ENCODE measurements at regions not wholly inside any gene's neighbourhood (a gene's known extent, or its start where the extent isn't known, plus 50 kb on each side); places are given as distances from the start of the nearest gene placed in this dataset.

GRCh38 chr12:85600841-85601240, 235.4 kb downstream of the RASSF9 start:
- Histone ChIP-seq H4K20me1 (ENCODE audit: low read depth) (no peaks in the 10 kb centered on the region), H2AFZ (replicated peaks) (no peak overlapping the region), H3K4me2 (no peak overlapping the region), H3K36me3 (no peaks in the 10 kb centered on the region), H3K4me3 (no peak overlapping the region), H3K4me1 (no peaks in the 10 kb centered on the region), H3K9ac (no peak overlapping the region), H3K27me3 (no peaks in the 10 kb centered on the region), H3F3A (ENCODE audit: low read depth) (no peaks in the 10 kb centered on the region), H3K27ac (no peak overlapping the region), H3K79me2 (ENCODE audit: low read depth) (no peaks in the 10 kb centered on the region), H3K9me3 (ENCODE audit: low read depth) (no peaks in the 10 kb centered on the region)
- TF ChIP-seq EZH2 (IDR thresholded peaks at IDR 0.05) (no peak), EZH2phosphoT487 (IDR thresholded peaks at IDR 0.05) (no peak)
- TF ChIP-seq, protein P1, sequence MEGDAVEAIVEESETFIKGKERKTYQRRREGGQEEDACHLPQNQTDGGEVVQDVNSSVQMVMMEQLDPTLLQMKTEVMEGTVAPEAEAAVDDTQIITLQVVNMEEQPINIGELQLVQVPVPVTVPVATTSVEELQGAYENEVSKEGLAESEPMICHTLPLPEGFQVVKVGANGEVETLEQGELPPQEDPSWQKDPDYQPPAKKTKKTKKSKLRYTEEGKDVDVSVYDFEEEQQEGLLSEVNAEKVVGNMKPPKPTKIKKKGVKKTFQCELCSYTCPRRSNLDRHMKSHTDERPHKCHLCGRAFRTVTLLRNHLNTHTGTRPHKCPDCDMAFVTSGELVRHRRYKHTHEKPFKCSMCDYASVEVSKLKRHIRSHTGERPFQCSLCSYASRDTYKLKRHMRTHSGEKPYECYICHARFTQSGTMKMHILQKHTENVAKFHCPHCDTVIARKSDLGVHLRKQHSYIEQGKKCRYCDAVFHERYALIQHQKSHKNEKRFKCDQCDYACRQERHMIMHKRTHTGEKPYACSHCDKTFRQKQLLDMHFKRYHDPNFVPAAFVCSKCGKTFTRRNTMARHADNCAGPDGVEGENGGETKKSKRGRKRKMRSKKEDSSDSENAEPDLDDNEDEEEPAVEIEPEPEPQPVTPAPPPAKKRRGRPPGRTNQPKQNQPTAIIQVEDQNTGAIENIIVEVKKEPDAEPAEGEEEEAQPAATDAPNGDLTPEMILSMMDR (IDR thresholded peaks at IDR 0.05) = no peak
- Mint-ChIP-seq H3K36me3 (no peaks in the 10 kb centered on the region), H3K27ac (no peak overlapping the region), H3K27me3 (ENCODE audit: insufficient read depth, low read depth) (no peaks in the 10 kb centered on the region), H3K4me3 (no peak overlapping the region), H3K4me1 (no peaks in the 10 kb centered on the region), H3K9me3 (no peaks in the 10 kb centered on the region)
- no peak for DNase-seq (ENCODE audit: low spot score)

DNA sequence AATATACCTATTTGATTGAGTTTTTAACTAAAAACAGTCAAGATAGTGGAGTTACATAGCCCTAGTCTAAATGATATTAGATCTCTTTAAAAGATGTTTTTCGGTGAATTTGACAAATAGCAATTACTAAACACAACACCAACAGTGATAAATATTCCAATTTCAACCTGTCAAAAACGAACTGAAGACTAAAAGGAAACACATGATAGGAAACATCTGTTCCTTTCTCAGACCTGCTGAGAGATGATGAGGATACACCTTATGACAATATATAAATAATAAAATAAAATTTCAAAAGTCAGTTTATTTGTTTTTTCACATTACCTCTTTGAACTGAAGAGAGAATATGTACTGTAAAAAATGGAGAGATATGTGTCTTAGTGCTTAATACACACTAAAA, 232.7 kb downstream of the RASSF9 start:
- H4K20me1 ChIP-seq (ENCODE audit: low read depth) = no peaks in the 10 kb centered on the region
- H3K36me3 Mint-ChIP-seq = no peaks in the 10 kb centered on the region
- H3K79me2 ChIP-seq (ENCODE audit: low read depth) = no peaks in the 10 kb centered on the region
- H3K9me3 ChIP-seq (ENCODE audit: low read depth) = no peaks in the 10 kb centered on the region
- no peak overlapping the region for H3K27ac ChIP-seq
- no peak overlapping the region for H3K4me3 Mint-ChIP-seq
- H3F3A ChIP-seq (ENCODE audit: low read depth) = no peaks in the 10 kb centered on the region
- H3K4me1 Mint-ChIP-seq = no peaks in the 10 kb centered on the region
- H3K9ac ChIP-seq = no peak overlapping the region
- H3K4me2 ChIP-seq = no peak overlapping the region
- no peak overlapping the region for H3K4me3 ChIP-seq
- no peak overlapping the region for H2AFZ ChIP-seq (replicated peaks)
- DNase-seq (ENCODE audit: low spot score) = no peak
- no peaks in the 10 kb centered on the region for H3K9me3 Mint-ChIP-seq
- H3K27me3 Mint-ChIP-seq (ENCODE audit: insufficient read depth, low read depth) = no peaks in the 10 kb centered on the region
- no peaks in the 10 kb centered on the region for H3K27me3 ChIP-seq
- H3K36me3 ChIP-seq = no peaks in the 10 kb centered on the region
- TF ChIP-seq, protein P1 (IDR thresholded peaks at IDR 0.05) = no peak
- TF ChIP-seq EZH2phosphoT487 (IDR thresholded peaks at IDR 0.05) (no peak), EZH2 (IDR thresholded peaks at IDR 0.05) (no peak)
- no peak overlapping the region for H3K27ac Mint-ChIP-seq
- H3K4me1 ChIP-seq = no peaks in the 10 kb centered on the region

- H3K4me3 ChIP-seq = no peak overlapping the region
- no peaks in the 10 kb centered on the region for H4K20me1 ChIP-seq (ENCODE audit: low read depth)
- Mint-ChIP-seq H3K27ac (no peak overlapping the region), H3K9me3 (no peaks in the 10 kb centered on the region), H3K36me3 (no peaks in the 10 kb centered on the region), H3K4me3 (no peak overlapping the region), H3K4me1 (no peaks in the 10 kb centered on the region), H3K27me3 (ENCODE audit: insufficient read depth, low read depth) (no peaks in the 10 kb centered on the region)
- H3F3A ChIP-seq (ENCODE audit: low read depth) = no peaks in the 10 kb centered on the region
- no peak overlapping the region for H3K4me2 ChIP-seq
- TF ChIP-seq EZH2phosphoT487 (IDR thresholded peaks at IDR 0.05) = no peak
- TF ChIP-seq EZH2 (IDR thresholded peaks at IDR 0.05) = no peak
- TF ChIP-seq, protein P1 (IDR thresholded peaks at IDR 0.05) = no peak
- H3K9me3 ChIP-seq (ENCODE audit: low read depth) = no peaks in the 10 kb centered on the region
- no peaks in the 10 kb centered on the region for H3K27me3 ChIP-seq
- no peak overlapping the region for H3K9ac ChIP-seq
- H3K27ac ChIP-seq = no peak overlapping the region
- no peak overlapping the region for H2AFZ ChIP-seq (replicated peaks)
- no peaks in the 10 kb centered on the region for H3K36me3 ChIP-seq
- H3K79me2 ChIP-seq (ENCODE audit: low read depth) = no peaks in the 10 kb centered on the region
- H3K4me1 ChIP-seq = no peaks in the 10 kb centered on the region
- no peak for DNase-seq (ENCODE audit: low spot score)
Measured at GRCh38 chr12:85606455-85606854, 229.8 kb downstream of the RASSF9 start.

DNA sequence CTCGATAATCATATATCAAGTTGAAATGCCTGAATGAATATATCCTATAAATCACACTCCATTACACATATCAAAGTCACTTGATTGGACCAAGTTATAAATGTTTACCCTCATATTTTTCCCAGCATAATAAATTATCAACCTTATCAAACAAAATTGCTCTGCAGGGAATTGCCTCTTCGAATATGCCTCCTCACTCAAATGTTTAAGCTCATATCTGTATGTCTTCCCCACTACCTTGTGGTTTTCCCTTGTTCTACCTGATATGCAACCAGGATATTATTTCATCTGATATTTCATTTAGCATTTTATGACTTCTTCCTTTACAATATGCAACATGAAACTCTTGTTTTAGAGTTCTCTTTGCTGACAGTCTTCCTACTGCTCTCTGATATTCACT, 226.4 kb downstream of the RASSF9 start:
- H3K36me3 ChIP-seq = no peaks in the 10 kb centered on the region
- H4K20me1 ChIP-seq (ENCODE audit: low read depth) = no peaks in the 10 kb centered on the region
- H3K27ac Mint-ChIP-seq = no peak overlapping the region
- H2AFZ ChIP-seq (replicated peaks) = no peak overlapping the region
- no peak for DNase-seq (ENCODE audit: low spot score)
- H3K27ac ChIP-seq = no peak overlapping the region
- peaks cover 9% of the 10 kb centered on the region for H3K9me3 ChIP-seq (ENCODE audit: low read depth)
- no peaks in the 10 kb centered on the region for H3K4me1 ChIP-seq
- no peaks in the 10 kb centered on the region for H3K27me3 Mint-ChIP-seq (ENCODE audit: insufficient read depth, low read depth)
- H3K9me3 Mint-ChIP-seq = no peaks in the 10 kb centered on the region
- H3K4me3 ChIP-seq = no peak overlapping the region
- no peaks in the 10 kb centered on the region for H3K4me1 Mint-ChIP-seq
- no peaks in the 10 kb centered on the region for H3K27me3 ChIP-seq
- no peaks in the 10 kb centered on the region for H3K36me3 Mint-ChIP-seq
- TF ChIP-seq, protein P1 (IDR thresholded peaks at IDR 0.05) = no peak
- TF ChIP-seq EZH2phosphoT487 (IDR thresholded peaks at IDR 0.05) (no peak), EZH2 (IDR thresholded peaks at IDR 0.05) (no peak)
- no peaks in the 10 kb centered on the region for H3F3A ChIP-seq (ENCODE audit: low read depth)
- H3K4me2 ChIP-seq = no peak overlapping the region
- no peaks in the 10 kb centered on the region for H3K79me2 ChIP-seq (ENCODE audit: low read depth)
- H3K9ac ChIP-seq = no peak overlapping the region
- H3K4me3 Mint-ChIP-seq = no peak overlapping the region

All from neural progenitor cell (in vitro differentiated cells).